Dedifferentiated amniotic fluid mesenchymal stem cell (primary cell): ENCODE measurements at regions not wholly inside any gene's neighbourhood (a gene's known extent, or its start where the extent isn't known, plus 50 kb on each side); places are given as distances from the start of the nearest gene placed in this dataset.
"Not testable (repeated sequence)": the region's sequence is repeated elsewhere in the genome, so short reads cannot be mapped to it uniquely, and the experiment has no call there.

Source experiments
- DNase-seq: peaks from one replicate; pipeline ENCODE4 v3.0.0-alpha.2; 2016; ENCODE audit errors: extremely low spot score

DNA sequence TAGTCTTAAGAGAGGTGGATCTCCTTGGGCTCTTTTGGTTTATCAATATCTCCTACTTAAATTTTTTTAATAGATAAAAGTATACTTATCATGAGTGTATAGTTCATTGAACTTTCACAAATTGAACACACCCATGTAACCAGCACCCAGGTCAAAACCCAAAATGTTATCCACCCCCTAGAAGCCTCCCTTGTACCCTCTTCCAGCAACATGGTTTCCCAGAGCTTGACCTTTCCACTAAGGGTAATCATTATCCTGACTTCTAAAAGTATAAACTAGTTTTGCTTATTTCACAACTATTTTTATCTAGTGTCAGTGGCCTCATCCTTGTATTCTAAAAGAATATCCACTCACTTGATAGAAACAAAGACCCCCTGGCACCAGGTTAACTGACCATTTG is 106.8 kb downstream of the MDH1 start:
- no peak for DNase-seq

- no peak for DNase-seq
Measured at GRCh38 chr2:63696496-63696895, 107.7 kb downstream of the MDH1 start.

GRCh38 chr2:63697160-63697559 is 108.4 kb downstream of the MDH1 start:
- no peak for DNase-seq

GRCh38 chr2:63698786-63699548 is 110.2 kb downstream of the MDH1 start:
- peak; percentile 90 for DNase-seq

GRCh38 chr2:63699549-63699839 is 110.7 kb downstream of the MDH1 start:
- DNase-seq, result no peak

DNA sequence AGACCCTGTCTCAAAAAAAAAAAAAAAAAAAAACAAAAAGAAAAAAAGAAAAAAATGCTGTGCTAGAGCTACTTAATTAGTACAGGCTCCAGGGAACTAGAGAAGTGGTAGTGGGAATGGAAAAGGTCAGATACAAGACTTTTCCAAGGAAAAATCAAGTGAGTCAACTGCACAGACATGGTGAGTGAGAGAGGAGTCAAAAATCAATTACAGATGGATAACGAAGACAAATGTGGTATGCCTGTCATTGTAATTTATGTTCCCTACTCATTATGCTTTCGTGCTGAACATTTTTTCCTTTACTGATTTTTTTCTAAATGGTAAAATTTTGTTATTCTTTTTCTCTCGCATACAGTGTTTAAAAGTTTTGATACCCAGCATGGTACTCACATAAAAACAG is 111.5 kb downstream of the MDH1 start:
- DNase-seq, result no peak

DNA sequence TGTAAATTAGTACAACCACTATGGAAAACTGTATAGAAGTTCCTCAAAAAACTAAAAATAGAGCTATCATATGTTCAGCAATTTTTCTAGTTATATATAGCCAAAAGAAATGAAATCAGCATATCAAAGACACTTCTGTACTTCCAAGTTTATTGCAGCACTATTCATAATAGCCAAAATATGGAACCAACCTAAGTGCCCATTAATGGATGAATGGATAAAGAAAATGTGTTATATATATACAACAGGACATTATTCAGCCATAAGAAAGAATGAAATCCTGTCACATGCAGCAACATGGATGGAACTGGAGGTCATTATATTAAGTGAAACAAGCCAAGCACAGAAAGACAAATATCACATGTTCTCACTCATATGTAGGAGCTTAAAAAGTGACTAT is 112.6 kb downstream of the MDH1 start:
- DNase-seq, result no peak

DNA sequence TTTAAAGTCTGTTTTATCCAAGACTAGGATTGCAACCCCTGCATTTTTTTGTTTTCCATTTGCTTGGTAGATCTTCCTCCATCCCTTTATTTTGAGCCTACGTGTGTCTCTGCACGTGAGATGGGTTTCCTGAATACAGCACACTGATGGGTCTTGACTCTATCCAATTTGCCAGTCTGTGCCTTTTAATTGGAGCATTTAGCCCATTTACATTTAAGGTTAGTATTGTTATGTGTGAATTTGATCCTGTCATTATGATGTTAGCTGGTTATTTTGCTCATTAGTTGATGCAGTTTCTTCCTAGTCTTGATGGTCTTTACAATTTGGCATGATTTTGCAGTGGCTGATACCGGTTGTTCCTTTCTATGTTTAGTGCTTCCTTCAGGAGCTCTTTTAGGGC is 117.3 kb downstream of the MDH1 start:
- not testable (repeated sequence) for DNase-seq

GRCh38 chr2:63710732-63711131 is 122.0 kb downstream of the MDH1 start:
- DNase-seq, result no peak

- DNase-seq, result peak; percentile 47
Measured at GRCh38 chr2:63712748-63713147, 124.0 kb downstream of the MDH1 start.

DNA sequence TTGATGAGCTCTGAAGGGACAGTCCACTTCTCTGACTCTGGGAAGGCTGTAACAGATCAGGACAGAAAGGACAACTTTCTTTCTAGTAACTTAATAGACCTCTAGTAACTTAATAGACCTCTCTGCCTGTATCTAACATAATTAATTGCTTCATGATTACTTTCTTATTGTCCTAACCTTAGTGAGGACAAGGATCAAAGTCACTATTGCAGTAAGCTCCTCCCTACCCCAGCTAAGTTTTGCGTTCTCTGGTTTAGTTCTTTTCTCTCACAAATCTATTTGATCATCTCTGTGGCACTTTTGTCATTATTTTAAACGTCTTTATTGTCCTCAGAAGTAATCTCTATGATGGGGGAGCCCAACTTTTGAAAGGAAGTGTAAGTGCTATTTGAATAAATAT is 125.5 kb upstream of the UGP2 start:
- DNase-seq, result no peak

- DNase-seq, result no peak
Measured at GRCh38 chr2:63719052-63719451, 122.6 kb upstream of the UGP2 start.

DNA sequence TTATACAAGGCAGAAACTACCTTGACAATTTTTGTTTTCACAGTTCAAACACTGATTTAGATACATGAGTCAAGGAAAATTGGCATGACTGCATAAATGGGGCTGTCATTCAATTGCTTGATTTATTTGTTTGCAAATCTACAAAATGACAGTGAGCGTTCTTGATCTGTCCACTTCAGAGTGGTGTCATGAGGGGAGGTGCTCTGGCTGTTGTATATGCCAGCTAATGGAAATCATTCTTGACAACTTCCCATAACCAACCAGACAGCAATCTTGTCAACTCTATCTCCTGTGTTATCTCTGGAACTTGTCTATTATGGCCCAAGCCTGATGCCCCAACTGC is 120.6 kb upstream of the UGP2 start:
- no peak for DNase-seq

DNA sequence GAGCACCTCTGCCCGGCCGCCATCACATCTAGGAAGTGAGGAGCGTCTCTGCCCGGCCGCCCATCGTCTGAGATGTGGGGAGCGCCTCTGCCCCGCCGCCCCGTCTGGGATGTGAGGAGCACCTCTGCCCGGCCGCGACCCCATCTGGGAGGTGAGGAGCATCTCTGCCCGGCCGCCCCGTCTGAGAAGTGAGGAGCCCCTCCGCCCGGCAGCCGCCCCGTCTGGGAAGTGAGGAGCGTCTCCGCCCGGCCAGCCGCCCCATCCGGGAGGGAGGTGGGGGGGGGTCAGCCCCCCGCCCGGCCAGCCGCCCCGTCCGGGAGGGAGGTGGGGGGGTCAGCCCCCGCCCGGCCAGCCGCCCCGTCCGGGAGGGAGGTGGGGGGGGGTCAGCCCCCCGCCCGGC is 119.4 kb upstream of the UGP2 start:
- not testable (repeated sequence) for DNase-seq

DNA sequence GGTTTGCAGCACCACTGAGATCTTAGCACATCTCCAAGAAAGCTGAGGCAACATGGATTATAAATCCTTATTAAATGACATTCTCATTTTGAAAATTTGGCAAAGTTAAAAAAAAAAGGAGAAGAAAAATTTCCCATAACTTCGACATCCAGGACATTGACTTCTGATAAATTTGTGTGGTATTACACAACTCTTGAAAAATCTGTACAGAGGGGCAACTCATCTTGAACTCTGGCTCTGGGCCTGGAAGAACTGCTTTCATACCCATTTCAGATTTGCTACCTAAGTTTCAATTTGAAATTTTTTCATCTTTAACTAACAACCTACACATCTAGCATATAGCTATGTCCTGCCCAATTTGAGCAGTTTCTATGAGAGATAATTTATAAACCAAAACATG is 118.0 kb upstream of the UGP2 start:
- DNase-seq, result no peak

DNA sequence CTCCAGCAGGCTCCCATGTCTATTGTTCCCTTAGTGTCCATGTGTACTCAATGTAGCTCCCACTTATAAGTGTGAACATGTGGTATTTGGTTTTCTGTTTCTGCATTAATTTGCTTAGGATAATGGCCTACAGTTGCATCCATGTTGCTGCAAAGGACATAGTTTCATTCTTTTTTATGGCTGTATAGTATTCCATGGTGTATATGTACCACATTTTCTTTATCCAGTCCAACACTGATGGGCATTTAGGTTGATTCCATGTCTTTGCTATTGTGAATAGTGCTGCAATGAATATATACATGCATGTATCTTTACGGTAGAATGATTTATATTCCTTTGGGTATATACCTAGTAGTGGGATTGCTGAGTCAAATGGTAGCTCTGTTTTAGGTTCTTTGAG is 116.5 kb upstream of the UGP2 start:
- DNase-seq, result not testable (repeated sequence)

DNA sequence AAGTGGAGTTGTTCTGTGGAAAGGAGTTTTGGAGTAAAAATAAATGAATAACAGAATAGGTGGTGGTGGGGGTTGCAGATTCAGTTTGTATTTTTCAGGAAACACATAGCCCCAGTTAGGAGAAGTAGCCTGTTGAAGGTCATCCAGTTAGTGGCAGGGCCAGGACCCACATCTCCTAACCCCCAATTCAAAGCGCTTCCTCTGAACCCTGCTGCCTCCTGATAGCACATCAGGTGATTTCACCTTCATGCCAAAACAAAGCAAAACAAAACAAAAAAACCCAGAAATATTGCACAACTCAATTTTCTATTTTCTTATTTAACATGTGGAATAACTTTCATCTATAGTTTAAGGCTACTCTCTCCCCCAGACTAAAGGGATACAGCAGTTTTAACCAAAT is 112.3 kb upstream of the UGP2 start:
- DNase-seq, result no peak

DNA sequence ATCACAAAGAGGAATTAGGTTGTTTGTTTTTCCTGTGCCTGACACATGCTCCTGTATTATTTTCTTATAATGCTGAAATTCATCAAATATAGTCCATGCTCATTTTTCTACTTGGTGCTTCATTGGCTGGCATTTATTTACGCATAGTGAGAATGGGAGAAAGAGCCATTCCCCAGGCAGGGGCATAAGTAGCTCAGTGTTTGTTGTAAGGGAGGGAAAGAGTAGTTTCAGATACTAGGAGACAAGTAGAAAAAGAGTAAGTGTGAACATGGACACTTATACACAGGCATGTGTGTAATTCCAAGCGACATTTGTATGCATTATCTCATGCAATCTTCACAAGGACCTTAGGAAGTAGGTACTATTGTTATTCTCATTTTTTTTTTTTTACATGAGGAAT is 111.9 kb upstream of the UGP2 start:
- no peak for DNase-seq

- peak; percentile 83 for DNase-seq
Measured at GRCh38 chr2:63734510-63734909, 107.2 kb upstream of the UGP2 start.

DNA sequence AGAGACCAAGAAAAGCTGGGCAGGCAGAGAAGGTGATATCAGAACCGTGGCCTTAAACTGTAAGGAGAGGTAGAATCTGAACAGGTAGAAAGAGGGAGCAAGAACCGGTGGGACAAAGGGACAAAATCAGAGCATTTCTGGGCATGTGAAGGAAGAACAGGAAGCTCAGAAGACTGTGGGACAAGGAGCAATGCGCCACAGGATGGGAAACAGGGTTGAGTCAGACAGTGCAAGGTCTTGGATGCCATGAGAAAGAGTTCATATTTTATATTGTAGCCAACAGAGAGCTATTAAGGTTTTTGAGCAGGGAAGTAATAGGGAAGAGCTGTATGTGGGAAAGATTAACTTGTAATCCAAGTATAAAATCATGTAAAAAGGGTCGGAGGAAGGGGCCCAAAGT is 106.4 kb upstream of the UGP2 start:
- no peak for DNase-seq

GRCh38 chr2:63735931-63736330 is 105.8 kb upstream of the UGP2 start:
- DNase-seq, result peak; percentile 33

GRCh38 chr2:63736354-63736753 is 105.3 kb upstream of the UGP2 start:
- DNase-seq, result peak; percentile 63

- DNase-seq, result no peak
Measured at GRCh38 chr2:63737081-63737751, 104.5 kb upstream of the UGP2 start.

DNA sequence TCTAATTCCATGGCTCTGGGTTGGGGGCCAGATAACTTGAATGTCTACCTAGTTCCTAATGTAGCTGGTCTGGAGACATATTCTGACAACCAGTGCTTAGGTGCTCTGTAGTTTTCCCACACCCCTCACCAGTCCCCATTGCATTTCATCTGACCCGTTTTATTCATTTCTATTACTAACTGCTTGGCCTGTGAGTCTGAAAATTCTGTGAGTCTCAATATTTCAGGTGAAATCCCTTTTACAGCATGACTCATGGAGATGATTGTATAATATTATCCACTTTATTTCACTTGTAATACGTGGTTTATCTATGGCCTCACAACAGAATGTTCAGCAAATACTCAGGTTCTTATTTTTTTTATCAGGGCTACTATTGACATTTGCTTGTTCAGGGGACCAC is 103.7 kb upstream of the UGP2 start:
- DNase-seq, result no peak
